Vagina (tissue), 2 donors: ENCODE measurements at regions not wholly inside any gene's neighbourhood (a gene's known extent, or its start where the extent isn't known, plus 50 kb on each side); places are given as distances from the start of the nearest gene placed in this dataset.

Source experiments
- DNase-seq, 2 donors: peaks; one replicate each; pipeline ENCODE4 v3.0.0-alpha.2; 2017; ENCODE audit errors: extremely low spot score in 2 of 2
- H3K27ac ChIP-seq: fragments of 200-600 bp; sonication (generic); one replicate; pipeline ENCODE4 v1.5.1; 2019
- H3K27me3 ChIP-seq: fragments of 200-600 bp; sonication (generic); one replicate; pipeline ENCODE4 v1.5.1; 2019
- H3K36me3 ChIP-seq, 2 donors: fragments of 200-600 bp; sonication (generic); one replicate each; pipeline ENCODE4 v1.5.1; 2017 to 2019
- H3K4me1 ChIP-seq: fragments of 200-600 bp; sonication (generic); one replicate; pipeline ENCODE4 v1.5.1; 2019
- H3K4me3 ChIP-seq, 2 donors: fragments of 200-600 bp; sonication (generic); 1 replicate in 1 of 2; 2 replicates in 1 of 2; pipeline ENCODE4 v1.5.1; 2016 to 2019
- H3K9me3 ChIP-seq: fragments of 200-600 bp; sonication (generic); one replicate; pipeline ENCODE4 v1.5.1; 2019
- POLR2A ChIP-seq, 2 donors: fragments of 450-650 bp; IDR thresholded peaks; one replicate each; pipeline ENCODE4 v1.6.1; 2017; ENCODE audit warnings: antibody characterized with exemption in 2 of 2, mild to moderate bottlenecking in 2 of 2, moderate library complexity in 2 of 2
- POLR2AphosphoS5 ChIP-seq, 2 donors: sonication (generic); formaldehyde crosslinking; IDR thresholded peaks; one replicate each; pipeline ENCODE4 v1.9.0; 2017; ENCODE audit warnings: antibody characterized with exemption in 2 of 2, mild to moderate bottlenecking in 2 of 2, low read depth in 1 of 2; ENCODE audit not compliant: insufficient read depth in 1 of 2
- intact Hi-C: fragments of 100-400 bp; cut with DNase I; formaldehyde crosslinking; loops from one replicate; pipeline ENCODE4 v1.15.1; 2023
- TF ChIP-seq, protein P1 (sequence below), 3 experiments: fragments of 450-650 bp in 2 of 3; fragments of 200-600 bp in 1 of 3; sonication (generic) in 1 of 3; IDR thresholded peaks; one replicate each; pipeline ENCODE4 v1.5.1; 2017 to 2019; ENCODE audit warnings: antibody characterized with exemption in 3 of 3, mild to moderate bottlenecking in 2 of 3, moderate library complexity in 2 of 3

- Histone ChIP-seq H3K27ac (no peak overlapping the region), H3K4me3 (no peak overlapping the region), H3K9me3 (no peaks in the 10 kb centered on the region), H3K27me3 (no peaks in the 10 kb centered on the region), H3K4me1 (no peaks in the 10 kb centered on the region), H3K36me3 (no peaks in the 10 kb centered on the region)
- intact Hi-C loops = no loop called here
- no peak for TF ChIP-seq POLR2A (IDR thresholded peaks at IDR 0.05)
- TF ChIP-seq, protein P1, sequence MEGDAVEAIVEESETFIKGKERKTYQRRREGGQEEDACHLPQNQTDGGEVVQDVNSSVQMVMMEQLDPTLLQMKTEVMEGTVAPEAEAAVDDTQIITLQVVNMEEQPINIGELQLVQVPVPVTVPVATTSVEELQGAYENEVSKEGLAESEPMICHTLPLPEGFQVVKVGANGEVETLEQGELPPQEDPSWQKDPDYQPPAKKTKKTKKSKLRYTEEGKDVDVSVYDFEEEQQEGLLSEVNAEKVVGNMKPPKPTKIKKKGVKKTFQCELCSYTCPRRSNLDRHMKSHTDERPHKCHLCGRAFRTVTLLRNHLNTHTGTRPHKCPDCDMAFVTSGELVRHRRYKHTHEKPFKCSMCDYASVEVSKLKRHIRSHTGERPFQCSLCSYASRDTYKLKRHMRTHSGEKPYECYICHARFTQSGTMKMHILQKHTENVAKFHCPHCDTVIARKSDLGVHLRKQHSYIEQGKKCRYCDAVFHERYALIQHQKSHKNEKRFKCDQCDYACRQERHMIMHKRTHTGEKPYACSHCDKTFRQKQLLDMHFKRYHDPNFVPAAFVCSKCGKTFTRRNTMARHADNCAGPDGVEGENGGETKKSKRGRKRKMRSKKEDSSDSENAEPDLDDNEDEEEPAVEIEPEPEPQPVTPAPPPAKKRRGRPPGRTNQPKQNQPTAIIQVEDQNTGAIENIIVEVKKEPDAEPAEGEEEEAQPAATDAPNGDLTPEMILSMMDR (IDR thresholded peaks at IDR 0.05) = no peak
- TF ChIP-seq POLR2AphosphoS5 (IDR thresholded peaks at IDR 0.05; ENCODE audit: insufficient read depth in 1 of 2, low read depth in 1 of 2) = no peak
- no peak for DNase-seq
Observed at GRCh38 chr9:7542126-7542525, 257.5 kb downstream of the DMAC1 start.

- TF ChIP-seq POLR2A (IDR thresholded peaks at IDR 0.05) = no peak
- TF ChIP-seq, protein P1 (IDR thresholded peaks at IDR 0.05) = peak in 1 of 3 experiments; percentile 27
- TF ChIP-seq POLR2AphosphoS5 (IDR thresholded peaks at IDR 0.05; ENCODE audit: insufficient read depth in 1 of 2, low read depth in 1 of 2) = no peak
- H3K27me3 ChIP-seq = no peaks in the 10 kb centered on the region
- DNase-seq = no peak
- H3K4me1 ChIP-seq = no peaks in the 10 kb centered on the region
- H3K4me3 ChIP-seq = no peak overlapping the region
- H3K27ac ChIP-seq = no peak overlapping the region
- intact Hi-C loops = no loop called here
- H3K9me3 ChIP-seq = no peaks in the 10 kb centered on the region
- no peaks in the 10 kb centered on the region for H3K36me3 ChIP-seq
Observed at GRCh38 chr9:7536310-7536939, 263.2 kb downstream of the DMAC1 start.

DNA sequence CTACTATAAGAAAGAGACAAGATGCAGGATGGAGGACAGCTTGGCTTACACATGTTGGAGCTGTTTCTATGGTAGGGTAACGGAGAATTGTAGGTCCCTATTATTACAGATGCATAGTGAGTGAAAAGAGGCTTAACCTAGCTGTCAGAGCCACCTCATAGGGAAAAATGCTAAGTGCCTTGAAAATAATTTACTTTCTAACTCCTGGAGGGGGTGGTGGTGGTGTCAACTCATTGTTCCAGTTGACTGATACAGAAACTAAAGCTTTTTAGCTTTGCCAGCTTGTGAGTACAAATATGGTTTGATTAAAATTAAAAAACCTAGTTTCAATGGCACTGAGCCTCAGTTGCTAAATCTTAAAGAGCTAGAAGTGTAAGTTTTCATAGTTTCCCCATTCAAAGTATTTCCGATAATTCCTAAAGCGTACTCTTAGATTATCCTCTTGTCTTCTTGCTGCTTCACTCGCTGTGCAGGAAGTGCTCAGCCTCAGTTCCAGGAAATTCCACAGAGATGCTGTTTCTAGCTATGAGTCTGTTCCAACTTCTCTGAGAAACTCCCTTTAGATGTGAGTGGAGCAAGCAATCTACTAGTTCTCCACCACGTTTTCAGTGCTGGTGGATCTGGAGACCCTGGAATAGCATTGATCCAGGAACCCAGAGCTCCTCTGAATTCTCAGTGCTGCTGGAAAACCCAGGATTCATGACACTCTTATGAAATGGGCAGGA, 265.2 kb downstream of the DMAC1 start:
- H3K36me3 ChIP-seq = no peaks in the 10 kb centered on the region
- no peak for DNase-seq
- intact Hi-C loops = no loop called here
- no peaks in the 10 kb centered on the region for H3K4me1 ChIP-seq
- H3K27me3 ChIP-seq = no peaks in the 10 kb centered on the region
- no peak overlapping the region for H3K27ac ChIP-seq
- no peaks in the 10 kb centered on the region for H3K9me3 ChIP-seq
- no peak overlapping the region for H3K4me3 ChIP-seq
- TF ChIP-seq POLR2A (IDR thresholded peaks at IDR 0.05) = no peak
- TF ChIP-seq, protein P1 (IDR thresholded peaks at IDR 0.05) = no peak
- no peak for TF ChIP-seq POLR2AphosphoS5 (IDR thresholded peaks at IDR 0.05; ENCODE audit: insufficient read depth in 1 of 2, low read depth in 1 of 2)

GRCh38 chr9:7533376-7534090, 266.0 kb downstream of the DMAC1 start:
- TF ChIP-seq POLR2A (IDR thresholded peaks at IDR 0.05) = no peak
- TF ChIP-seq, protein P1 (IDR thresholded peaks at IDR 0.05) = no peak
- no peak for TF ChIP-seq POLR2AphosphoS5 (IDR thresholded peaks at IDR 0.05; ENCODE audit: insufficient read depth in 1 of 2, low read depth in 1 of 2)
- no peak overlapping the region for H3K4me3 ChIP-seq
- H3K27me3 ChIP-seq = no peaks in the 10 kb centered on the region
- no peak for DNase-seq
- no peaks in the 10 kb centered on the region for H3K9me3 ChIP-seq
- H3K27ac ChIP-seq = no peak overlapping the region
- H3K36me3 ChIP-seq = no peaks in the 10 kb centered on the region
- intact Hi-C loops = no loop called here
- H3K4me1 ChIP-seq = no peaks in the 10 kb centered on the region
